ENCODE measurements at regions not wholly inside any gene's neighbourhood (a gene's known extent, or its start where the extent isn't known, plus 50 kb on each side); places are given as distances from the start of the nearest gene placed in this dataset.

DNA sequence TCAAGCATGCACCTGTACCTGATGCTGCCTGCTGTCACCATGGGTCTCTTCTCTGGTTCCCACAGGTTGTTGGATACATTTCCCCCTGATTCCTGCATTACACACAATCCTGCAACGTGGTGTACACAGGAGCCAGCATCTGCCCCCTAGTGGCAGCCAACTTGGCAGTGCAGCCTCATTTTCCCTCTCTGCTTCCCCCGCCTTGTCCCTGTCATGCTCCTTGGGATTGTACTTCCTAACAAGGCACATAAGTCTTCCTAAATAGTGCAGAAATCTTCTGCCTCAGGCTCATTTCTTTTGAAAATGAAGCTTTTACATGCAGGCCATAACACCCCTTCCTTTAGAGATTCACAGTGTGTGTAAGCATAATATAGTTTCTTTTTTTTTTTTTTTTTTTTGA, 387.5 kb downstream of the CCSER2 start:
- Histone ChIP-seq H4K20me1 (replicated peaks; ENCODE audit: control insufficient read depth, insufficient read depth, low read length) (no peaks in the 10 kb centered on the region), H3K9me1 (ENCODE audit: control insufficient read depth, insufficient read depth, low read length) (no peaks in the 10 kb centered on the region), H3K27me3 (ENCODE audit: control insufficient read depth in 2 of 2, insufficient read depth in 2 of 2, low read length in 2 of 2) (no peaks in the 10 kb centered on the region), H3K36me3 (ENCODE audit: control insufficient read depth, insufficient read depth, low read length) (no peaks in the 10 kb centered on the region), H3K4me3 (no peak overlapping the region), H2AFZ (ENCODE audit: low read depth, low read length) (no peak overlapping the region), H3K4me1 (replicated peaks in 1 of 2; ENCODE audit: control insufficient read depth in 2 of 2, insufficient read depth in 2 of 2, low read length in 2 of 2) (no peaks in the 10 kb centered on the region), H3K79me2 (ENCODE audit: control insufficient read depth, insufficient read depth, low read length) (no peaks in the 10 kb centered on the region), H3K27ac (ENCODE audit: extremely low read depth, low read depth, low read length) (no peak overlapping the region), H3K9me3 (replicated peaks; ENCODE audit: control insufficient read depth, insufficient read depth, low read depth, low read length) (no peaks in the 10 kb centered on the region), H3K4me2 (ENCODE audit: insufficient read depth, low read length) (no peak overlapping the region), H3K9ac (ENCODE audit: insufficient read depth in 1 of 2, low read depth in 2 of 2, low read length in 2 of 2) (no peak overlapping the region)
- in situ Hi-C loops (cut with MboI) (no loop called here), intact Hi-C loops (cut with micrococcal nuclease) (loop anchor here (5.0 to 10.0 kb wide), 2 partner anchors 174 to 341 kb away; no protein-coding TSS in a partner anchor)
- WGBS (ENCODE audit: insufficient coverage, low coverage, missing lambda C conversion rate) = 0% methylated on average over 2 of the region's 2 CpGs
- ATAC-seq = peak; percentile 99
- ChIA-PET CTCF (ENCODE audit: low intra/inter-chr PET ratio) (interaction anchor here (1.2 kb wide), 1 partner anchor 452 kb away, joined by 3 read pairs; no protein-coding TSS in a partner anchor), POLR2A (interaction anchor here (0.6 to 0.7 kb wide), 3 partner anchors 9 to 38 kb away, joined by 3 read pairs; no protein-coding TSS in a partner anchor)
- peak; percentile 76 for FAIRE-seq
- no TSS peak for BruUV-seq (replicated peaks)
- peak; percentile 61 to 70 (median 64) for DNase-seq (ENCODE audit: extremely low read depth in 1 of 4, low spot score in 3 of 4)
- peak in 1 of 2 experiments; percentile 56; a peak in 2 of 4 replicates for TF ChIP-seq RAD21 (CRISPR knock-in tag; conservative IDR thresholded peaks at IDR 0.05 in 1 of 2, IDR thresholded peaks at IDR 0.05 in 1 of 2)
- TF ChIP-seq SAP30 (IDR thresholded peaks at IDR 0.05; ENCODE audit: borderline replicate concordance, insufficient read depth, low read depth, low read length, poor library complexity, severe bottlenecking) = no peak
- no peak for TF ChIP-seq TRIM24 (IDR thresholded peaks at IDR 0.05)
- TF ChIP-seq ZNF384 (IDR thresholded peaks at IDR 0.05; ENCODE audit: low read depth, low read length) = peak; percentile 29; the same call in 1 of the 2 replicates
- TF ChIP-seq MAFF (IDR thresholded peaks at IDR 0.05; ENCODE audit: low read length) = no peak
- TF ChIP-seq NR2F6 (CRISPR knock-in tag; IDR thresholded peaks at IDR 0.05) = no peak
- no peak for TF ChIP-seq LEF1 (IDR thresholded peaks at IDR 0.05)
- 0 out of 2 replicates have a peak, but pooled peaks have one; percentile 31 for TF ChIP-seq RB1 (IDR thresholded peaks at IDR 0.05; ENCODE audit: low read depth)
- no peak for TF ChIP-seq MCM7 (IDR thresholded peaks at IDR 0.05)
- no peak for TF ChIP-seq SUPT5H (IDR thresholded peaks at IDR 0.05)
- peak; percentile 76 to 88 (median 80) for TF ChIP-seq CTCF (IDR thresholded peaks at IDR 0.05 in 2 of 3, conservative IDR thresholded peaks at IDR 0.05 in 1 of 3; ENCODE audit: insufficient read depth in 2 of 3, low read depth in 1 of 3, low read length in 3 of 3)
- TF ChIP-seq POLR2B (IDR thresholded peaks at IDR 0.05; ENCODE audit: low read depth, partially characterized antibody) = no peak
- TF ChIP-seq REST (IDR thresholded peaks at IDR 0.05; ENCODE audit: borderline replicate concordance) = peak; percentile 34; the same call in 1 of the 2 replicates
- no peak for TF ChIP-seq REST (CRISPR knock-in tag; IDR thresholded peaks at IDR 0.05; ENCODE audit: low read depth)
- peak; percentile 62 for TF ChIP-seq SMC3 (conservative IDR thresholded peaks at IDR 0.05; ENCODE audit: insufficient read depth, low read depth, low read length)

Data from K562 (cell line).